T1000 (cell line): ENCODE measurements at regions not wholly inside any gene's neighbourhood (a gene's known extent, or its start where the extent isn't known, plus 50 kb on each side); places are given as distances from the start of the nearest gene placed in this dataset.

Experiments
- DNase-seq: peaks from one replicate; lab custom pipeline; 2025; ENCODE audit warnings: mixed read lengths; lab: John Stamatoyannopoulos, UW

DNA sequence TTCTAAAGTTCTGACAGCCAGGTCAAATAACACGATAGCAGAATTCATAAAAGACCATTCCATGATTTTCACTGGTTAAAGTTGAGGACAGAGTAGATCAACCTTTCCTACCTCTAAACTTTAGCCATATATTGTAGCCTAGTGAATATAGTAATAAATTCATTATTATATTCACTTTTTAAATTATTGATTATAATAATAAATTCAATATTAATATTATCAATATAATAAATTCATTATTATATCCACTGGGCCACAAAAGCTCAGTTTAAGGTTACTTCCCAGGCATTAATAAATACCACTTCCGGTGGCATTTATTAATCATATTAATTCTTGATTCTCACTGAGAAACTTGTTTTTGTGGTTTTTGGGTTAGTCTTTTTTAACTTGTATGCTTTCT is 85.7 kb upstream of the GPC6 start:
- DNase-seq = no peak

DNA sequence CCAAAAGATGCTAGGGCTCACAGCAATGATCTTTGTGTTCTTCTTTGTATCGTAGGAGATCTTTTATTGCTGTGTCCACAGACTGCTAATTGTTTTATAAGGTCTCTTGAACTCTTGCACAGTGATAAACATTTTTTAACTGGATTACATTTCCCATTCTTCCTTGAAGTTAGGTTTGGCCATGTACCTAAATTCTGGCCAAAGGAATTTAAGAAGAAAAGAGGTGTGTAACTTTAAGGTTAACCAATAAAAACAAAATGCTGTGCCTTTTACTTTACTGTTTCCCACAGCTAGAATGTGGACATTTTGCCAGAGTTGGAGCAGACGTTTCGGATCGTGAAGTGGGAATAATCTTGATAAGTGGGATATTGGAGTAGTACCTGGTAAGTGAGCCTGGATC is 82.6 kb upstream of the GPC6 start:
- DNase-seq = no peak

DNA sequence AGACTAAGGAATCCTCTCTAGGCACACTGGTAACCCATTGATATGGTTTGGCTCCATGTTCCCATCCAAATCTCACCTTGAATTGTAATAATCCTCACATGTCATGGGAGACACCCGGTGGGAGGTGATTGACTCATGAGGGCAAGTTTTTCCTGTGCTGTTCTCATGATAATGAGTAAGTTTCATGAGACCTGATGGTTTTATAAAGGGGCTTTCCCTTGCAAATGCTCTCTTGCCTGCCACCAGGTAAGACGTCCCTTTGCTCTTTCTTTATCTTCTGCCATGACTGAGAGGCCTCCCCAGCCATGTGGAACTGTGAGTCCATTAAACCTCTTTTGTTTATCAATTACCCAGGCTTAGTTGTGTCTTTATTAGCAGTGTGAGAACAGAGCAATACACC is 81.4 kb upstream of the GPC6 start:
- no peak for DNase-seq

DNA sequence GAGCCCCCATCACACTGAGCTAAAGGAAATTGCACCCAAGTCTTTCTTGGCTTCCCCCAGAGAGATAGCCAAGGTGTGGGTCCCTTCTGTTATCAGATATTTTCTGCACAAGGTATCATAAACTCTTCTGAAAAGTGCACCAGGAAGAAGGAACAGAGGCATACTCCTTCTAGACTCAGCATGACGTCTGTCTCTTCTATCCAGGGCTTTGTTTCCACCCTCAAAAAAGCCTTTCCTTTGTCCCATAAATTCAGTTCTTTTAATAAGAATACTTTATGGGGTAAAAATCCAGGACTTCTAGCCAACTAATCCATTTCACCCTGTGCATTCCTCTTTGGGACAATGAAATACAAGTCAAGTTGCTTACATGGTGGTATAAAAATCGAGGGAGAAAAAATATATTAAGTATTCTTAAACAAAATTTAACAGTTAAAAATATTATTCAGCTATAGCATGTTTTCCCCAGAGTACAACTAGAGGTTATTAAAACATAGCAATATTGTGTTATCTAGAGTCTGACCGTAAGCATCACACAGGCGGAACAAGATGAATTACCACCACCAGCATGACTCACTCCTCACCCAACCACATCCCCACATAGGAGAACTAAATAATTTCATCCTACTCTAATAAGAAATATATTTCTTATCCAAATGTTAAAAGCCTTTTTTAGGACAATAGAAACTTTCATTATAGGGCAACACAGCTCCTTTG is 79.9 kb upstream of the GPC6 start:
- DNase-seq = no peak

DNA sequence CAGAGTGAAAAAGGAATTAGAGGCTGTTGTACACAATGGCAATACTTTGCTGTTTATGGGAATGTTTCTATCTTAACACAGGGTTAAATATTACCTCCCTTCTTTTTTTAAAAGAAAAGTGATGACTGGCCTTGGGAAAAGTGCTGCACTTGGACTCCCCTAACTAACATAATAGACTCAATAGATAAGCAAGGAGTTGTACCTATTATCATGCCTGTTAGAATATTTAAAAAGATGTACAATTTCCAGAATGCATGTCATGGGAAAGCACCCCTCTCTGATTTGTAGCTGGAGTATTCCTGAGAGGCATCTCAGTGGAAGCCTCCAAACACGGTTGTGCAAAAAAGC is 79.3 kb upstream of the GPC6 start:
- no peak for DNase-seq

DNA sequence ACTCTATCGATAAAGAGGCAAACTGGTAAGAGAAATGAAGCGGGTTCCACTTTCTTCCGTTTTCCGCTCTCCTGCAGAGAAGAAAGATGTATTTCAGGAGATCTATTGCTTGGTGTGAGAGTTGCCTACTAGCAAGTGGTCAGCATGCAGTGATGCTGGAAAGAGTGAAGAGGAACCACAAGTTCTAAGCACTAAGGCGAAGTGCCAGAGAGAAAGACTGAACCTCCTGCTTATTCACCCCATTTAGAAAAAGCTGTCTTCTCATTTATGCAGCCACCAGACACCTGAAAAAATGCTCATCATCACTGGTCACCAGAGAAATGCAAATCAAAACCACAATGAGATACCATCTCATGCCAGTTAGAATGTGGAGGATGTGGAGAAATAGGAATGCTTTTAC is 78.7 kb upstream of the GPC6 start:
- DNase-seq = no peak

DNA sequence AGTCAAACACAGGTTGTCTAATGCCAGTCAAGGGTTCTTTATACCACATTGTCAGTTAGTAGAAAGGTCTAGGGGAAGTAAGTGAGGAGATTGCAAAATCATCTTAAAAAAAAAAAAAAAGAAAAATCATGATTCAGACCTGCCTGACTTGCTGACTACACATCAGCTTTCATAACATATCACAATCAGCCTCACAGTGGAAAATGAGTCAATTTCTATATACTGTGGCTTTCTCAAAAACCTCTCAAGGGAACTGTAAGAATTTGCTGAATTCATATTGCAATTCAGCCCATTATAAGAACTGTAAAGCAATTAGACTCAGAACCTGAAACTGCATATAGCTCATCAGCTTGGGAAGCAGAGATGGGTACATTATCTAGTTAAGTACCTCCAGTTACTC is 75.3 kb upstream of the GPC6 start:
- no peak for DNase-seq

DNA sequence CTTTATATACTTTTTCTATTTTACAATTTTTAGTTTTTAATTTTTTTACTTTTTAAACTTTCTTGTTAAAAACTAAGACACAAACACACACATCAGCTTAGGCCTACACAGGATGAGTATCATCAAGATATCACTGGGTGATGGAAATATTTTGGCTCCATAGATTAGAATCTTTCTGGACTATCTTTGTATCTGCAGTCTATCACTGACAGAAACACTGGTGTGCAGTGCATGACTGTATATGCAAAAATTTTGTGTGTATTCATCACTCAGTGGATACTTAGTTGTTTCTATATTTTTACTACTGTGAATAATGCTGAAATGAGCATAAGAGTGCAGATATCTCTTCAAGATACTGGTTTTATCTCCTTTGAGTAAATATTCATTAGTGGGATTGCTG is 68.0 kb upstream of the GPC6 start:
- DNase-seq = no peak

DNA sequence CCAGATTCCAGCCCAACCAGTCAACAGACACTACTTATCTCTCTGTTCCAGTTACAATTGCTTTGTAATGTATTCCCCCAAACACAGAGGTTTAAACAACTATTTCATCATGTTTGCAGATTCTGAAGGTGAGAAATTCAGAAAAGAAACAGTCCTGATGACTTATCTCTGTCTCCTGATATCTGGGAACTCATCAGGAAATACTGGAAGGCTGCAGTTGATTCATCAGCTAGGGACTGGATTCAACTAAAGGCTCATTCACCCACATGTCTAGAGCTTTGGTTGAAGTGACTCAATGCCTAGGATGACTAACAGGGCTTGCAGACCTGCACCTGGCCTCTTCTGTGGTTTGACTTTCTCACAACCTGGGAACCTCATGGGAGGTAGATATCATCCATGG is 56.6 kb upstream of the GPC6 start:
- peak; percentile 41 for DNase-seq

DNA sequence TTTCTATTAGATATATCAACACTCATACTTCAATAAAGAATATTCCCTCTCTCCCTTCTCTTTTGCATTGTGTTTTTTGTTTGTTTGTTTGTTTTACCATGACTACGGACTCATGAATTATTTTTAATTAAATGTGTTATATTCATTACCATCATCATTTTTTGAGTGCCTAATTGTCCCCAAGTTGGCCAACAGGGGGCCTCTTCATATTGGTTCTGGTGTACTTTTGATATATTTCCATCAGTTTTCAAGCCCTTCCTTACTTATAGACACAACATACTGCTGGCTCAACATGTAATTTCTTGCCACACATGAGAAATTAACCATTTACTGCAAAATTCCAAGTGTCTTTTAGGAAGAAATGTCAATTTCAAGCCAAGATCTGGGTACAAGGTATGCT is 54.5 kb upstream of the GPC6 start:
- no peak for DNase-seq

DNA sequence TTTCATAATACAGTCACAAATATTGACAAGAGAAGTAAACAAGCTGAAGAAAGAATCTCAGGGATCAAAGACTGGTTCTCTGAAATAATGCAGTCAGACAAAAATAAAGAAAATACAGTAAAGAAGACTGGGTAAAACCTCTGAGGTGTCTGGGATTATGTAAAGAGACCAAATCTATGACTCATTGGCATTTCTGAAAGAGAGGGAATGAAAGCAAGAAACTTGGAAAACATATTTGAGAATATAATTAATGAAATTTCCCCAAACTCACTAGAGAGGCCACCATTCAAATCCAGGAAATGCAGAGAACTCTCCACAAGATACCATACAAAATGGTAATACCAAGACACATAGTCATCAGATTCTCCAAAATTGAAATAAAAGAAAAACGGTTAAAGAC is 53.0 kb upstream of the GPC6 start:
- no peak for DNase-seq

DNA sequence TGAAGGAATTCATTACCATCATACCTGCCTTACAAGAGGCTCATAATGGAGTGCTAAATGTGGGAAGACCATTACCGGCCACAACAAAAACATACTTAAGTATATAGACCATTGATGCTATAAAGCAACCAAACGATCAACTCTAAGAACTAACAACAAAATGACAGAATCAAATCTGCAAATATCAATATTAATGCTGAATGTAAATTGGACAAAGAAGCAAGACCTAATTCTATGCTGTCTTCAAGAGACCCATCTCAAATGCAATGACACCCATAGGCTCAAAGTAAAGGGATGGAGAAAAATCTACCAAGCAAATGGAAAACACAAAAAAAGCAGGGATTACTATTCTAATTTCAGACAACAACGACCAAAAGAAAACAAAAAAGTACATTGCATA is 52.3 kb upstream of the GPC6 start:
- no peak for DNase-seq
